ENCODE measurements at regions not wholly inside any gene's neighbourhood (a gene's known extent, or its start where the extent isn't known, plus 50 kb on each side); places are given as distances from the start of the nearest gene placed in this dataset.
"Not testable (repeated sequence)": the region's sequence is repeated elsewhere in the genome, so short reads cannot be mapped to it uniquely, and the experiment has no call there.

DNA sequence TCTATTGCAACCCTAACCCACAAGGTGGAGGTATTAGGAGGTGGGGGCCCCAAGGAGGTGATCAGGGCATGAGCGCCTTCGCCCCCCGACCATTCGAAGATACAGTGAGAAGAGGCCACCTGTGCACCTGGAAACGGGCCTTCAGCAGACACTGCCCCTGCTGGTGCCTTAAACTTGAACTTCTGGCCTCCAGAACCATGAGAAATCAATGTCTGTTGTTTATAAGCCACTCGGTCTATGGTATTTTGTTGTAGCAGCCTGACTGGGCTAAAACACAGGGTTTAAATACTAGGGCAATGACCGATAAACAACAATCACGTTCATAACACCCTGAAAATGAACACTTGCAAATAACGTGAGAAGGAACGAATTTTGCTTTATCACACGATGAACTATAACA lies 85.2 kb upstream of the USP29 start:
- no peak overlapping the region for H3K4me3 ChIP-seq
- no peaks in the 10 kb centered on the region for H3K36me3 ChIP-seq
- no peak for DNase-seq
- H3K27me3 ChIP-seq = no peaks in the 10 kb centered on the region
- H3K9me3 ChIP-seq = no peaks in the 10 kb centered on the region

DNA sequence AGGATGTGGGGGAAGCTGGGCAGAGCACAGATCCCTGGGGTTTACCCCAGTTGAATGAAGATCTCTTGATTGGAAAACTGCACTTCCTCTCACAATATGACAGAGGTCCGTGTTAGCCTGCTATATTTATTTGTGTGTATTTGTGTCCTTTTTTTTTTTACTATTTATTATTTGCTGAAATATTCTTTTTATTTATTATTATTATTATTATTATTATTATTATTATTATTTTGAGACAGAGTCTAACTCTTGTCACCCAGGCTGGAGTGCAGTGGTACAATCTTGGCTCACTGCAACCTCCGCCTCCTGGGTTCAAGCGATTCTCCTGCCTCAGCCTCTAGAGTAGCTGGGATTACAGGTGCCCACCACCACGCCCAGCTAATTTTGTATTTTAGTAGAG lies 84.0 kb upstream of the USP29 start:
- not testable (repeated sequence) for H3K9me3 ChIP-seq, H3K36me3 ChIP-seq, H3K27me3 ChIP-seq, DNase-seq, H3K4me3 ChIP-seq

DNA sequence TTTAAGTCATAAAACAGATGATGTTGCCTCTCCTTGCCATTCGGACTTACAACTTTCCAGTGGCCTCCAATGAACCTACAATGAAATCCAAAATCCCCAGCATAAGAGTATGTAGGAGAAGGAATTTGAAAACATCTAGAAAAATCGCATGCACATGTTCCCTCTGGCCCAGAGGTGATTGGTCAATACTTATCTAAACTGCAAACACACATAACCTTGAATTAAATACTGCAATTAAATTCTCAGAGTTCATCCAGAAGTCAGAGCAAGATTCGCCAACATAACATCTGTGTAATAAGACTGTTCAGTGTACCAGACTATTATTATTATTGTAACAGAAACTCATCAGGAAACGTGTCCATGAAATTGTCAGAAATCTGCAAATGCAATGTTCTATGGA lies 82.2 kb upstream of the USP29 start:
- Histone ChIP-seq H3K27me3 (no peaks in the 10 kb centered on the region), H3K9me3 (no peaks in the 10 kb centered on the region), H3K36me3 (no peaks in the 10 kb centered on the region), H3K4me3 (no peak overlapping the region)
- no peak for DNase-seq

DNA sequence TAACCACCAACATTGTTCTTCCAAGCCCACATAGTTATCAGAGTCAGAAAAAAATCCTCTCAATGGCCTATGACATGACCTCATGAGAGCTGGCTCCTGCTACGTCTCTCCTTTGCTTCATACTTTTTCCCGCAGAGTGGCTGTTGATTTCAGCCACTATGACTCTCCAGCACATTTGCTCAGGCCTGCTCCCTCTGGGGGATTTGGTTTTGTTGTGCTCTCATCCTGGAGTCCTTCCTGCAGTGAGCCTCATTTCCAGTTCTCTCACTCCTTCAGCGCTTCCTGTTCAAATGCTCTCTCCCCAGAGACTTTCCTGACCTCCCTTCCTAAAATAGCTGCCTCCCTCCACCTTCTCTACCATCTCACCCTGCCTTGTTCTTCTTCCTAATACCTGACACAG lies 72.0 kb upstream of the USP29 start:
- H3K36me3 ChIP-seq = no peaks in the 10 kb centered on the region
- H3K27me3 ChIP-seq = no peaks in the 10 kb centered on the region
- DNase-seq = no peak
- no peak overlapping the region for H3K4me3 ChIP-seq
- H3K9me3 ChIP-seq = peaks cover 3% of the 10 kb centered on the region; the same call in 1 of the 2 replicates

DNA sequence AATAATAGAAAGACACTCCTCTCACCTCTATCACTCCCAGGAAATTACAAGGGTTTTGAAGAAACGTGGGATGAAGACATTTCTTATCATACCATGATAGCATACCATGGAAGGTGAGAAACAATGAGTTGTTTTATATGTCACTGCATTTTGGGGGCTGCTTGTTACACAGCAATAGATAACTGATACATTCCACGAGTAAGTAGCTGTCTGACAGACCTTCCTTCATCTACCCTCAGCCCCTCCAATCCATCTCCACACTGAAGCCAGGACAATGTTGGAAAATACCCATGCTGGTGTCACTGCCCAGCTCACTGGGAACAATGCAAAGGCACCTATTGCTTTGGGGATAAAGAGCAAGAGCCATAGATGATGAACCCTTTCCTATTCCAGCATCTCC lies 68.9 kb upstream of the USP29 start:
- Histone ChIP-seq H3K9me3 (no peaks in the 10 kb centered on the region), H3K4me3 (no peak overlapping the region), H3K27me3 (no peaks in the 10 kb centered on the region), H3K36me3 (no peaks in the 10 kb centered on the region)
- DNase-seq = no peak

DNA sequence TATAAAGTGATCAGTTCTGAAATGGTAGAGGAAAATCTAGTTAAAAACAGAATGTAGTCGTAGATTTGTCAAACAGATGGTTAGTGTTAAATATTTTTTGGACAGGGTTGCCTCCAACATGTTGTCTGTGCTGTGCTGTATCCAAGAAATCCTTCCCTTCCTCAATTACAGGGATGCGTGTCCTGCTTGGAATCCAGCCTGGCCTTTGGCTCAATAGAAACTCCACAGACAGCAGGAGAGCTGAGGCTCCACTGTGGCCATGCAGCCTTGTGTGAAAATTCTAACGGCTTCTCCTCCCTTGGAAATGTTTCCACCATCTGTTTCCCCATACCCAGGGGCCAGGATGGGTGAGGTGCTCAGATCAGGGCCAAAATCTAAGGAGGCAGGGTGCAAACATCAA lies 67.7 kb upstream of the USP29 start:
- Histone ChIP-seq H3K9me3 (no peaks in the 10 kb centered on the region), H3K27me3 (no peaks in the 10 kb centered on the region), H3K36me3 (no peaks in the 10 kb centered on the region), H3K4me3 (no peak overlapping the region)
- DNase-seq = no peak

DNA sequence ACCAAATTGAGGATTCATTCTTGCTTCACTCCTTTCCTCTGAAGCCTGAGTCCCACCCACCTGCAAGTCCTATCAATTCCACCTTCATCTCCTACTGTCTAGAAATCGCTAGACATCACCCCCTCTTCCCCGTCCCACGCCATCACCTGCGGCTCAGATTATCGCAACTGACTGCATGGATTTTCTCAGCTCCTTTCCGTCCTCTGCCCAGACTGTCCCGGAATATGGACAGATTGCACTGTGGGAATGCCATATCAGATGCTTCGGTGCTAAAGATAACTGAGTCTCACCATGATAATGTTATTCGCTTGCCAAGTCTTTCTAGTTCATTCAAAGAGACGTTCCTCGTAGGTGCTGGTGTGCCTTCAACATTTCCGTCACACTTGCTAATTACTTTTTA lies 66.4 kb upstream of the USP29 start:
- no peaks in the 10 kb centered on the region for H3K36me3 ChIP-seq

DNA sequence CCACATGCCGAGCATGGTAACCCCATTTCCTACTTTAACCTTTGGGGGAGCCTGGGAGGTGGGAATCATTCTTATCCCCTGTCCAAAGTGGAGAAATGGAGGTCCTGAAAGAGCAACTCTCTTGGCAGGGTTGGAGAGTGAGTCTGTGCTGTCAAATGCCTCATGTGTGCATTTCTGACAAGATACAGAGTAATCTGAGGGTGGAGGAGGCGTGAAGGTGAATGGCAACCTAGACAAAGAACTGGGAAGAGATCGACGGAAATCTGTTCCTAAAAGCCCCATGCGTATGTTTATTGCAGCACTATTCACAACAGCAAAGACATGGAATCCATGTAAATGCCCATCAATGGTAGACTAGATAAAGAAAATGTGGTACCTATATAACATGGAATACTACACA lies 63.8 kb upstream of the USP29 start:
- no peak overlapping the region for H3K4me3 ChIP-seq
- no peaks in the 10 kb centered on the region for H3K36me3 ChIP-seq
- H3K27me3 ChIP-seq = no peaks in the 10 kb centered on the region
- no peaks in the 10 kb centered on the region for H3K9me3 ChIP-seq
- no peak for DNase-seq

More for the DNA sequence above, 66.4 kb upstream of the USP29 start:
- DNase-seq = no peak
- no peaks in the 10 kb centered on the region for H3K9me3 ChIP-seq
- H3K4me3 ChIP-seq = no peak overlapping the region
- H3K27me3 ChIP-seq = no peaks in the 10 kb centered on the region

DNA sequence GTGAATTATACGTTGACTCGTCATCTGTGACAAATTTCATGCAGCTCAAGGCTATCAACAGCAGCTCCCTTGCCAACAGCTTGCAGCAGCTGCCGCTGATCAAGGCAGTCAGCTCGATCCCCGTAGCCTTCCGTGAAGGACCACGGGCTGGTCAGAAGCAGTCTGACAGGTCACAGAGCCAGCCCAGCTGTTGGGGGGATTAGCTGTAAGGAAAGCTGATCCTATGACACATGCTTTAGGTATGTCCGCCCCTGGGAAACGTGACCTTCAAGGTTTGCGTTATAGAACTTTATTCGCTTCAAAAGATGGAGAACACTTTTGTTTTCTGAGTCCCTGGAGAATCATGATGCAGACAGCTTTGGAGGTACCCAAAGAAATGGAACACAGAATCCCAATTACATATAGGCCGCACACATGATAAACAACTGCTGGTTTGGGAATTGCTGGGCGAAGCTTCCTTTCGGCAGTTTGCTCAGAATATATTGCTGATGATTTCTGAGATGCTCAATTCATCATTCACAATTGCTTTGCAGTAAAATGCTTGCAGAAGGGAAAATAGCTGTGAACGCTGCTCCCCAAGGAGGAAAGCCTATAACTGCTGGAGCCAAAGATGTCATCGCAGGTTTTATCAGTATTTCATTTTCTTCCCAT lies 62.6 kb upstream of the USP29 start:
- Histone ChIP-seq H3K9me3 (no peaks in the 10 kb centered on the region), H3K4me3 (no peak overlapping the region), H3K36me3 (no peaks in the 10 kb centered on the region), H3K27me3 (no peaks in the 10 kb centered on the region)
- DNase-seq = peak; percentile 43

DNA sequence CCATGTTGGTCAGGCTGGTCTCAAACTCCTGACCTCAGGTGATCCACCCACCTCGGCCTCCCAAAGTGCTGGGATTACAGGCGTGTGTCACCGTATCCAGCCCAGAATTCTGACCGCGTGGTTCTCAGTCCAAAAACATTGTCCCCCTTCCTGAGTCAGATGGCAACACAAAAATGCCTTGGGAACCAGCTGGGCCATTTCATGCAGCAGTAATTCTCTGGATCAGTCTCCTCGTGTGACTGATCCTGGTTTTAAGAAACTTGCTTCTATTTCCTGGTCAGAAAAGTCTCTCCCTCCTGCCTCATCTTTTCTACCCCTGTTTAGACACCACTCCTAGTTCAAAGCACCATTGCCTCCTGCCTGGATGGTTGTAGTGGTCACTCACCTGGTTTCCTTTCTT lies 60.9 kb upstream of the USP29 start:
- Histone ChIP-seq H3K27me3 (no peaks in the 10 kb centered on the region), H3K4me3 (no peak overlapping the region), H3K9me3 (no peaks in the 10 kb centered on the region), H3K36me3 (no peaks in the 10 kb centered on the region)
- no peak for DNase-seq

DNA sequence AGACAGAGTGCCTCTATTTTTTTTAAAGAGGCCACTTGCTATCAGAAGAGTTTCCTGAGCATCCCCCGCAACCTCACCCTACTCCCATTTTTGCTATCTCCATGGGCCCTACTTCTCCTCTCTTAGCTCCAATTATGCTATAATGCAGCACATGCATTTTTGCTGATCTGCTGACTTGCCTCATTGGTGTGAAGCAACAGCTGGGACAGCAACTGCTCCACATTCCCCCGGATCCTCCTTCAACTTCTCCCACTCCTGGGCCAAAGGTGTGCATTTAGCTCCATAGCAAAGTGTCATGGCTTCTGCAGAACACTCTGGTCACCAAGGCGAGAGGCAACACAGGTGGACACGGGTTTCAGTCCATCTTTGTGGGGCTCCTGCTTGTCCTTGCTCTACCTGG lies 56.7 kb upstream of the USP29 start:
- DNase-seq = no peak
- Histone ChIP-seq H3K4me3 (no peak overlapping the region), H3K9me3 (no peaks in the 10 kb centered on the region), H3K27me3 (no peaks in the 10 kb centered on the region), H3K36me3 (no peaks in the 10 kb centered on the region)

DNA sequence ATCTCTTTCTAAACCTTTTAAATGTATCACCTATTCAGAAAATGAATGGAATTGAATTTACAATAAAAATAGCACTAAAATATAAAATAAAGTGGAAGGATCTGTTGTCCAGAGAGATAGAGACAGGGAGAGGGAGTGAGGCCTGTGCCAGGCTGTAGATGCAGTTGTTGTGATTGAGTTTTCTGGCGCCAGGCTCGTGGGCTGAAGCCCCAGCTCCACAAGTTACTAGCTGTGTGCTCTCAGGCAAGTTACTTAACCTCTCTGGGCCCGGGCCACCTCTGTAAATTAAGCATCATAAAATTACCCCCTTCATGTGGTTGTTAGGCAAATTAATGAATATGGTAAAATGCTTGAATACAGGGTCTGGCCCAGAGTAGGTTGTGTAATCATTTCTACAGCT lies 52.3 kb upstream of the USP29 start:
- Histone ChIP-seq H3K27me3 (no peaks in the 10 kb centered on the region), H3K4me3 (no peak overlapping the region), H3K9me3 (peaks cover 2% of the 10 kb centered on the region; the same call in 1 of the 2 replicates), H3K36me3 (no peaks in the 10 kb centered on the region)
- no peak for DNase-seq

DNA sequence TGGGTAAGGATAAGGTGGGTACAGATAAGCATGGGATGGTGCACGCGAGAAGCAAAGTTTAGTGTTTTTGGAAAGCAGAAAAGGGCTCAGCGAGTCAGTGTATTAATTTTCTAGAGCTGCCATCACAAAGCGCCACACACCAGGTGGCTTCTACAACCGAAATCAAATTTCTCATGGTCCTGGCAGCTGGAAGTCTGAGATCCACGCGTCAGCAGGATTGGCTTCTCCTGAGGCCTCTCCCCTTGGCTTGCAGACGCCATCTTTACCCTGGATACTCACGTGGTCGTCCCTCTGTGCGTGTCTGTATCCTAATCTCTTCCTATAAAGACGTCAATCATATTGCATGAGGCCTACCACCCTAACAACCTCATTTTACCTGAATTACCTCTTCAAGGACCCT lies 51.5 kb upstream of the USP29 start:
- no peak for DNase-seq
- Histone ChIP-seq H3K4me3 (no peak overlapping the region), H3K9me3 (peaks cover 2% of the 10 kb centered on the region; the same call in 1 of the 2 replicates), H3K27me3 (no peaks in the 10 kb centered on the region), H3K36me3 (no peaks in the 10 kb centered on the region)

DNA sequence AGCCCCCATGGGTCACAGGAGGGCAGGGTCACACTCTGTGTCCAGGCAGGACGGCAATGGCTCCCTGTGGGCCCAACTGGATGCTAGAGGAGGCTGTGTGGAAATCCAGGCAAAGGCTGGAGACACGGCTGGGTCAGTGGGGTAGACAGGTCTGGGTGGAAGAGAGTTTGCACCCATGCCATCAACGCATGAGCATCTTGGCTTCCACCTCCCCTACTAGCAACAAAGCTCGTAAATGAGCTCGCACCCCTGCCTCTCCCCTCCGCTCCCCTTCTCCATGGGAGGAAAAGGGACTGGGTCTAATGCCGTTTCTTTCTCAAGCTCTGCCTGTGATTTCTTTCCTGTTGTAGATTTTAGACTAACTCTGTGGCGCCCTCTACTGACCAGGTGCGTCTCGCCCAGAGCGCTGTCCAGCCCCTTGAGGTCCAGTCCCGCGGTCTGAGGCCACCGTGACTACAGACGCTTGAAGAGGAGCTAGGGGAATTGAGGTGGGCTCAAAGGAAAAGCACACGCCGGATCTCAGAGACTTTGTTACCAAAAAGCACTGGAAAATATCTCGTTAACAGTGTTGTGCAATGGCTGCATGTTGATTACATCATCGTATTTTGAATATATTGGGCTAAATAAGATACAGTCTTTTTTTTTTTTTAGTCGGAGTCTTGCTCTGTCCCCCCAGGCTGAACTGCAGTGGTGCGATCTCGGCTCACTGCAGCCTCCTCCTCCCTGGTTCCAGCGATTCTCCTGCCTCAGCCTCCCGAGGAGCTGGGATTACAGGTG lies 50.7 kb upstream of the USP29 start:
- Histone ChIP-seq H3K27me3 (no peaks in the 10 kb centered on the region), H3K9me3 (peaks cover 2% of the 10 kb centered on the region; the same call in 1 of the 2 replicates), H3K4me3 (no peak overlapping the region), H3K36me3 (no peaks in the 10 kb centered on the region)
- no peak for DNase-seq
